Ovary (tissue), 7 donors: ENCODE measurements at regions not wholly inside any gene's neighbourhood (a gene's known extent, or its start where the extent isn't known, plus 50 kb on each side); places are given as distances from the start of the nearest gene placed in this dataset.
"Not testable (repeated sequence)": the region's sequence is repeated elsewhere in the genome, so short reads cannot be mapped to it uniquely, and the experiment has no call there.

Source experiments
- DNase-seq, 5 donors: peaks; one replicate each; pipeline ENCODE4 v3.0.0-alpha.2; 2019 to 2020
- H3K27ac ChIP-seq, 2 donors: fragments of 200-600 bp; one replicate each; pipeline versions ENCODE4 v1.5.1 to v1.8.0; 2019 to 2022
- H3K27me3 ChIP-seq: fragments of 200-600 bp; one replicate; pipeline ENCODE4 v1.8.0; 2022
- H3K36me3 ChIP-seq: fragments of 200-600 bp; sonication (generic); one replicate; pipeline ENCODE4 v1.5.1; 2019
- H3K4me1 ChIP-seq: one replicate; pipeline ENCODE4 v1.8.1; 2013; ENCODE audit warnings: mild to moderate bottlenecking, moderate library complexity; ENCODE audit not compliant: insufficient read depth
- H3K4me3 ChIP-seq: fragments of 200-600 bp; sonication (generic); one replicate; pipeline ENCODE4 v1.5.1; 2017
- H3K9me3 ChIP-seq, 2 donors: fragments of 200-600 bp in 1 of 2; sonication (generic) in 1 of 2; one replicate each; pipeline versions ENCODE4 v1.5.1 to v1.8.1; 2013 to 2019; ENCODE audit warnings: mild to moderate bottlenecking in 1 of 2, moderate library complexity in 1 of 2
- EP300 ChIP-seq: sonication (generic); formaldehyde crosslinking; IDR thresholded peaks from one replicate; pipeline ENCODE4 v1.6.1; 2017; ENCODE audit warnings: antibody characterized with exemption
- POLR2A ChIP-seq: fragments of 450-650 bp; IDR thresholded peaks from one replicate; pipeline ENCODE4 v1.6.1; 2017; ENCODE audit warnings: antibody characterized with exemption, mild to moderate bottlenecking, moderate library complexity
- WGBS, 3 donors: extraction: QIAGEN DNeasy Blood & Tissue Kit in 1 of 3; methylation state at CpG; one replicate each; pipeline versions ENCODE4 v1.1.5 to v1.1.7; 2013 to 2017; 5-methylcytosine and 5-hydroxymethylcytosine counted together
- intact Hi-C, 4 donors: fragments of 100-400 bp; cut with DNase I; formaldehyde crosslinking; loops; one replicate each; pipeline versions ENCODE4 v1.11.0 to v1.15.1; 2022 to 2023
- TF ChIP-seq, protein P1 (sequence below), 3 donors: fragments of 450-650 bp in 2 of 3; fragments of 200-600 bp in 1 of 3; IDR thresholded peaks; one replicate each; pipeline versions ENCODE4 v1.5.1 to v1.8.0; 2016 to 2022; ENCODE audit warnings: antibody characterized with exemption in 3 of 3, mild to moderate bottlenecking in 1 of 3
- donor health status: DM: no; HTN: no; CAD: no; lungs with moderate emphysema.
- donor health status: DM: no; HTN: no; CAD: no.
- donor health status: Bipolar disorder and iron deficiency.
- donor health status: DM: no; HTN: no; CAD: no.
- donor health status: DM: yes; HTN: yes; CAD: no.

DNA sequence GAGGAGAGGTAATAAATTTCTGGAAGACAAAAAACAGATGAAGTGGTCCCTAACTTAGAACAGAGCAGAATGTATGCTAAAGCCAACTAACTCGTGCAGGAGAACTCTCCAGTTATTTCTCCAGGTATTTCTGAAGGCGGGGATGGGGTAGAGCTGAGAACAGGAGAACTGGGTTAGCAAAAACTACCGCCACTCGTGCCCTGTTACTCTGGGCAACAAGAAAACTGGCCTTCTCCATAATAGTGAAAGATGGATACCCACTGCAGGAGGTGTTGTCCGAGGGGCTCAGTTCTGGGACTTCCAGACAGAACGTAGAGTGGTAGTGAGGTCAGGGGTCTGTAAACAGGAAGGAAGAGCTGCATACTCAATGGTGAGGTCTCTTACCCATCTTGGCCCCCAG lies 187.3 kb upstream of the FRMD6 start:
- Histone ChIP-seq H3K36me3 (no peaks in the 10 kb centered on the region), H3K9me3 (no peaks in the 10 kb centered on the region), H3K27ac (no peak overlapping the region), H3K4me1 (no peaks in the 10 kb centered on the region), H3K27me3 (no peaks in the 10 kb centered on the region), H3K4me3 (no peak overlapping the region)
- intact Hi-C loops: no loop called here
- WGBS, 3 donors: 89 to 91% (median 91%) methylated on average over 6 of the region's 6 CpGs
- no peak for TF ChIP-seq POLR2A
- TF ChIP-seq, protein P1, sequence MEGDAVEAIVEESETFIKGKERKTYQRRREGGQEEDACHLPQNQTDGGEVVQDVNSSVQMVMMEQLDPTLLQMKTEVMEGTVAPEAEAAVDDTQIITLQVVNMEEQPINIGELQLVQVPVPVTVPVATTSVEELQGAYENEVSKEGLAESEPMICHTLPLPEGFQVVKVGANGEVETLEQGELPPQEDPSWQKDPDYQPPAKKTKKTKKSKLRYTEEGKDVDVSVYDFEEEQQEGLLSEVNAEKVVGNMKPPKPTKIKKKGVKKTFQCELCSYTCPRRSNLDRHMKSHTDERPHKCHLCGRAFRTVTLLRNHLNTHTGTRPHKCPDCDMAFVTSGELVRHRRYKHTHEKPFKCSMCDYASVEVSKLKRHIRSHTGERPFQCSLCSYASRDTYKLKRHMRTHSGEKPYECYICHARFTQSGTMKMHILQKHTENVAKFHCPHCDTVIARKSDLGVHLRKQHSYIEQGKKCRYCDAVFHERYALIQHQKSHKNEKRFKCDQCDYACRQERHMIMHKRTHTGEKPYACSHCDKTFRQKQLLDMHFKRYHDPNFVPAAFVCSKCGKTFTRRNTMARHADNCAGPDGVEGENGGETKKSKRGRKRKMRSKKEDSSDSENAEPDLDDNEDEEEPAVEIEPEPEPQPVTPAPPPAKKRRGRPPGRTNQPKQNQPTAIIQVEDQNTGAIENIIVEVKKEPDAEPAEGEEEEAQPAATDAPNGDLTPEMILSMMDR (IDR thresholded peaks at IDR 0.05): no peak
- no peak for TF ChIP-seq EP300
- no peak for DNase-seq

- intact Hi-C loops: no loop called here
These were observed 186.2 kb upstream of the FRMD6 start for GRCh38 chr14:51465486-51465885.

GRCh38 chr14:51467392-51467791 lies 184.3 kb upstream of the FRMD6 start:
- H3K27me3 ChIP-seq, DNase-seq, H3K36me3 ChIP-seq, H3K27ac ChIP-seq, H3K4me3 ChIP-seq, intact Hi-C loops, H3K9me3 ChIP-seq, H3K4me1 ChIP-seq: not testable (repeated sequence)
- WGBS, 3 donors: 95 to 96% (median 96%) methylated on average over 23 of the region's 23 CpGs

More at GRCh38 chr14:51465486-51465885, 186.2 kb upstream of the FRMD6 start:
- H3K36me3 ChIP-seq: no peaks in the 10 kb centered on the region
- WGBS, 3 donors: 96 to 98% (median 98%) methylated on average over 1 of the region's 1 CpG
- no peak overlapping the region for H3K4me3 ChIP-seq
- no peak overlapping the region for H3K27ac ChIP-seq
- no peaks in the 10 kb centered on the region for H3K9me3 ChIP-seq
- DNase-seq: no peak
- H3K27me3 ChIP-seq: no peaks in the 10 kb centered on the region
- no peak for TF ChIP-seq EP300
- TF ChIP-seq, protein P1 (IDR thresholded peaks at IDR 0.05): no peak
- no peak for TF ChIP-seq POLR2A
- H3K4me1 ChIP-seq: no peaks in the 10 kb centered on the region

DNA sequence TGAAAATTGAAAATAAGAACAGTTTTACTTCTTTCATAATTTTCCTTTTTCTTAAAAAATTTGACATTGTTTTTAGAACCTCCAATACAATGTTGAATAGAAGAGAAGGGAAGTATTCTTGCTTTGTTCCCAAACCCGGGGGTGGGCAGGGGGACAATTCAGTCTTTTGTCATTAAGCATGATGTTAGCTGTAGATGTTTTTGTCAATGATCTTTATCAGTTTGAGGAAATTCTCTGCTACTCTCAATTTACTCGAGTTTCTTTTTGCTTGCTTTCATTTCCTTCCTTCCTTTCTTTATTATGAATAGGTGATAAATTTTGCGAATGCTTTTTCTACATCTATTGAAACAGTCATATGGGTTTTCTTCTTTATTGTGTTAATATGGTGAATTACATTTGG lies 183.2 kb upstream of the FRMD6 start:
- Histone ChIP-seq H3K36me3 (no peaks in the 10 kb centered on the region), H3K4me1 (no peaks in the 10 kb centered on the region), H3K4me3 (no peak overlapping the region), H3K27me3 (no peaks in the 10 kb centered on the region), H3K9me3 (no peaks in the 10 kb centered on the region), H3K27ac (no peak overlapping the region)
- WGBS, 3 donors: 85 to 91% (median 89%) methylated on average over 3 of the region's 3 CpGs
- intact Hi-C loops: no loop called here
- no peak for TF ChIP-seq EP300
- TF ChIP-seq POLR2A: no peak
- TF ChIP-seq, protein P1 (IDR thresholded peaks at IDR 0.05): no peak
- no peak for DNase-seq

DNA sequence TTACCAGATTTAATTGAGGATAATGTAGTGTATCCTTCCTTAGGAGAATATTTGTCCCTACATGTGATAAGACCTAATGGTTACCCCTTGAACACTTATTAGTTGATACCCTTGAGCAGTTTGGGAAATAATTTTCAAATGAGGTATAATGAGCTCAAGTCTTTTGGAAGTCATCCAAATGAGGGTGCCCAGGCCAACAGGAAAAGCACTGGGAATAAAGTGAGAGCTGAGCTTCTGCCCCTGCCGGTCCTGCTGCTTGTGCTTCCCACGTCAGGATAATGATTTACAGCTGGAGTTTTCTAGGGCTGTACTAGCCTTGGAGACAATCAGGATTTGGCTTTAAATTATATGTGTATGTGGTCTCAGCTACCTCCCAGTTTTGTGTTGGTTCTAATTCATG lies 178.8 kb upstream of the FRMD6 start:
- 34 to 63% (median 54%) methylated on average over 2 of the region's 2 CpGs for WGBS, 3 donors
- intact Hi-C loops: no loop called here
- no peak for DNase-seq
- TF ChIP-seq, protein P1 (IDR thresholded peaks at IDR 0.05): no peak
- TF ChIP-seq POLR2A (no peak), EP300 (no peak)
- Histone ChIP-seq H3K9me3 (no peaks in the 10 kb centered on the region), H3K4me3 (no peak overlapping the region), H3K4me1 (no peaks in the 10 kb centered on the region), H3K27me3 (no peaks in the 10 kb centered on the region), H3K27ac (no peak overlapping the region), H3K36me3 (no peaks in the 10 kb centered on the region)
